ENCODE measurements at regions not wholly inside any gene's neighbourhood (a gene's known extent, or its start where the extent isn't known, plus 50 kb on each side); places are given as distances from the start of the nearest gene placed in this dataset.

- TF ChIP-seq CTCF (conservative IDR thresholded peaks at IDR 0.05; ENCODE audit: low read length) (no peak), EZH2phosphoT487 (IDR thresholded peaks at IDR 0.05; ENCODE audit: borderline replicate concordance) (no peak)
Observed at GRCh38 chr17:70606086-70606485, 436.8 kb downstream of the KCNJ2 start.

Data from Loucy (cell line).